ENCODE measurements at regions not wholly inside any gene's neighbourhood (a gene's known extent, or its start where the extent isn't known, plus 50 kb on each side); places are given as distances from the start of the nearest gene placed in this dataset.

DNA sequence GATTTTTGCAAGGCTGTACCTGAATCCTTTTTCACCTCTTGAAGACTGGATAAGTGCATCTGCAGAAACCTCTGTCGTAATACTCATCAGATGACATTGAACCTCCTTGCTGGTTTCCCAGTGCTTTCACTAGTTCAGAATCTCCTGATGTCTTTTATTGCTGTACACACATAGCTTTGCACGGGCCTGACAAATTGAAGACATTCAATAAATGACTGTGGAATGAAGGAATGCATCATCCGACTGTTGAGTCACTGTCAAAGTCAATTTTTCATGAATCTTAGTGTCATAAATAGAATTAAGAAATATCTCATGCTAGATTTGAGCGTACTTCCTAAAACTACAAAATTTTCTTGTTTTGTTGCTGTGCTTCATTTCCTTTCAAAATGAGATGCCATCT is 598.2 kb upstream of the MAP3K7 start:
- intact Hi-C loops (cut with DNase I): no loop called here
- Histone ChIP-seq H3K4me1 (no peaks in the 10 kb centered on the region), H3K27ac (no peak overlapping the region), H3K4me3 (no peak overlapping the region), H3K36me3 (no peaks in the 10 kb centered on the region), H3K27me3 (peaks cover 0 to 2% (median 0%) of the 10 kb centered on the region in 9 donors), H3K9me3 (peaks cover 0 to 19% (median 0%) of the 10 kb centered on the region in 12 donors)
- WGBS, 4 donors: 75 to 94% (median 89%) methylated on average over 4 of the region's 4 CpGs
- ATAC-seq (no peak), DNase-seq (no peak)
- TF ChIP-seq, protein P1, sequence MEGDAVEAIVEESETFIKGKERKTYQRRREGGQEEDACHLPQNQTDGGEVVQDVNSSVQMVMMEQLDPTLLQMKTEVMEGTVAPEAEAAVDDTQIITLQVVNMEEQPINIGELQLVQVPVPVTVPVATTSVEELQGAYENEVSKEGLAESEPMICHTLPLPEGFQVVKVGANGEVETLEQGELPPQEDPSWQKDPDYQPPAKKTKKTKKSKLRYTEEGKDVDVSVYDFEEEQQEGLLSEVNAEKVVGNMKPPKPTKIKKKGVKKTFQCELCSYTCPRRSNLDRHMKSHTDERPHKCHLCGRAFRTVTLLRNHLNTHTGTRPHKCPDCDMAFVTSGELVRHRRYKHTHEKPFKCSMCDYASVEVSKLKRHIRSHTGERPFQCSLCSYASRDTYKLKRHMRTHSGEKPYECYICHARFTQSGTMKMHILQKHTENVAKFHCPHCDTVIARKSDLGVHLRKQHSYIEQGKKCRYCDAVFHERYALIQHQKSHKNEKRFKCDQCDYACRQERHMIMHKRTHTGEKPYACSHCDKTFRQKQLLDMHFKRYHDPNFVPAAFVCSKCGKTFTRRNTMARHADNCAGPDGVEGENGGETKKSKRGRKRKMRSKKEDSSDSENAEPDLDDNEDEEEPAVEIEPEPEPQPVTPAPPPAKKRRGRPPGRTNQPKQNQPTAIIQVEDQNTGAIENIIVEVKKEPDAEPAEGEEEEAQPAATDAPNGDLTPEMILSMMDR (IDR thresholded peaks at IDR 0.05): no peak
- no peak for TF ChIP-seq POLR2A (IDR thresholded peaks at IDR 0.05)

DNA sequence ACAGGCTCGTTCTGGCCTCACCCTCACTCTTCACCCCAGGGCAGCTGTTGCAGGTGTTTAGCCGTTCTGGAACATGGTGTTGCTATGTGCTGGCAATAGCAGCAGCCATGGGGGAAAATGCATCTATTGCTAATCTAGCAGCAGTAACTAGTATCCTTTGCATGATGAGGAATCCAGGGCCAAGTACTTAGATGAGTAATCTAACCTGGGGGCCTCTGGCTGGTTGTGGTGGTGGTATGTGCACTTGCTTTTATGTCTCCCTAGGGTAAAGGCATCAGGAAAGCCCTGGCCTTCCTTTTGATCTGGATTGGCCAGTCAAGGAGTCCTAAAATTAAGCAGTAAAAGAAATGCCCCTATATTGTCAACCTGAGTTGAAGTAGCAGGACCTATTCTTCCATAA is 594.5 kb upstream of the MAP3K7 start:
- Histone ChIP-seq H3K36me3 (no peaks in the 10 kb centered on the region), H3K4me1 (no peaks in the 10 kb centered on the region), H3K9me3 (peaks cover 0 to 3% (median 0%) of the 10 kb centered on the region in 12 donors), H3K27ac (no peak overlapping the region), H3K4me3 (no peak overlapping the region), H3K27me3 (peaks cover 0 to 2% (median 0%) of the 10 kb centered on the region in 9 donors)
- no peak for ATAC-seq
- WGBS, 4 donors: 53 to 66% (median 56%) methylated on average over 2 of the region's 2 CpGs
- TF ChIP-seq, protein P1 (IDR thresholded peaks at IDR 0.05): no peak
- intact Hi-C loops (cut with DNase I): no loop called here
- DNase-seq: no peak

- intact Hi-C loops (cut with DNase I): no loop called here
- TF ChIP-seq, protein P1 (IDR thresholded peaks at IDR 0.05): no peak
- no peak for TF ChIP-seq POLR2A (IDR thresholded peaks at IDR 0.05)
- Histone ChIP-seq H3K36me3 (no peaks in the 10 kb centered on the region), H3K4me3 (no peak overlapping the region), H3K27ac (no peak overlapping the region), H3K4me1 (no peaks in the 10 kb centered on the region), H3K9me3 (no peaks in the 10 kb centered on the region), H3K27me3 (peaks cover 0 to 3% (median 0%) of the 10 kb centered on the region in 9 donors)
- no peak for DNase-seq
- ATAC-seq: no peak
- WGBS, 4 donors: 81 to 90% (median 88%) methylated on average over 3 of the region's 3 CpGs
These were observed 586.8 kb upstream of the MAP3K7 start for GRCh38 chr6:91173651-91174050.

- DNase-seq (no peak), ATAC-seq (no peak)
- intact Hi-C loops (cut with DNase I): no loop called here
- no peaks in the 10 kb centered on the region for H3K9me3 ChIP-seq
- H3K36me3 ChIP-seq: no peaks in the 10 kb centered on the region
- H3K27ac ChIP-seq: no peak overlapping the region
- no peak overlapping the region for H3K4me3 ChIP-seq
- peaks cover 0 to 8% (median 0%) of the 10 kb centered on the region in 9 donors for H3K27me3 ChIP-seq
- 85 to 90% (median 88%) methylated on average over 3 of the region's 3 CpGs for WGBS, 4 donors
- TF ChIP-seq POLR2A (IDR thresholded peaks at IDR 0.05): no peak
- TF ChIP-seq, protein P1 (IDR thresholded peaks at IDR 0.05): no peak
- H3K4me1 ChIP-seq: no peaks in the 10 kb centered on the region
These were observed 586.3 kb upstream of the MAP3K7 start for GRCh38 chr6:91173186-91173585.
